ENCODE measurements at regions not wholly inside any gene's neighbourhood (a gene's known extent, or its start where the extent isn't known, plus 50 kb on each side); places are given as distances from the start of the nearest gene placed in this dataset.
"Not testable (repeated sequence)": the region's sequence is repeated elsewhere in the genome, so short reads cannot be mapped to it uniquely, and the experiment has no call there.

DNA sequence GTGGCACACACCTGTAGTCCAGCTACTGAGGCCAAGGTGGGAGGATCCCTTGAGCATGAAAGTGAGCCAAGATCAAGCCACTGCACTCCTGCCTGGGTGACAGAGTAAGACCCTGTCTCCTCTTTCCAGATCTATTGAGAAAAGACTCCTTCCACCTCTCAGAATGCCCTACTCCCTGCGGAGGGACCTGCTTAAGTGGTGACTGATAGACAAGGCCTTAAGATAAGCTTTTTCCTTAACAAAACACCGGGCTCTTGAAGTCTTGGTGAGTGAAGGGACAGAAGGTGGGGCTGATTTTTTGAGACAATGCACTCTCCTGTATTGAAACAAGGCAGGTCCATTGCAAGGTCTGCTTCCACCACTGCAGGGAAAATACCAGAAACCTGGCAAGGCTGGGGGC lies 338.4 kb upstream of the FRG2C start:
- no peak for DNase-seq (ENCODE audit: extremely low read depth, low read depth)
- TF ChIP-seq, protein P1, sequence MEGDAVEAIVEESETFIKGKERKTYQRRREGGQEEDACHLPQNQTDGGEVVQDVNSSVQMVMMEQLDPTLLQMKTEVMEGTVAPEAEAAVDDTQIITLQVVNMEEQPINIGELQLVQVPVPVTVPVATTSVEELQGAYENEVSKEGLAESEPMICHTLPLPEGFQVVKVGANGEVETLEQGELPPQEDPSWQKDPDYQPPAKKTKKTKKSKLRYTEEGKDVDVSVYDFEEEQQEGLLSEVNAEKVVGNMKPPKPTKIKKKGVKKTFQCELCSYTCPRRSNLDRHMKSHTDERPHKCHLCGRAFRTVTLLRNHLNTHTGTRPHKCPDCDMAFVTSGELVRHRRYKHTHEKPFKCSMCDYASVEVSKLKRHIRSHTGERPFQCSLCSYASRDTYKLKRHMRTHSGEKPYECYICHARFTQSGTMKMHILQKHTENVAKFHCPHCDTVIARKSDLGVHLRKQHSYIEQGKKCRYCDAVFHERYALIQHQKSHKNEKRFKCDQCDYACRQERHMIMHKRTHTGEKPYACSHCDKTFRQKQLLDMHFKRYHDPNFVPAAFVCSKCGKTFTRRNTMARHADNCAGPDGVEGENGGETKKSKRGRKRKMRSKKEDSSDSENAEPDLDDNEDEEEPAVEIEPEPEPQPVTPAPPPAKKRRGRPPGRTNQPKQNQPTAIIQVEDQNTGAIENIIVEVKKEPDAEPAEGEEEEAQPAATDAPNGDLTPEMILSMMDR (IDR thresholded peaks at IDR 0.05; ENCODE audit: low read depth, low read length) = no peak

- TF ChIP-seq, protein P1 (IDR thresholded peaks at IDR 0.05; ENCODE audit: low read depth, low read length) = no peak
- no peak for DNase-seq (ENCODE audit: extremely low read depth, low read depth)
Measured at GRCh38 chr3:75327453-75327852, 336.7 kb upstream of the FRG2C start.

GRCh38 chr3:75329476-75330097 lies 334.5 kb upstream of the FRG2C start:
- no peak for DNase-seq (ENCODE audit: extremely low read depth, low read depth)
- TF ChIP-seq, protein P1 (IDR thresholded peaks at IDR 0.05; ENCODE audit: low read depth, low read length) = no peak

DNA sequence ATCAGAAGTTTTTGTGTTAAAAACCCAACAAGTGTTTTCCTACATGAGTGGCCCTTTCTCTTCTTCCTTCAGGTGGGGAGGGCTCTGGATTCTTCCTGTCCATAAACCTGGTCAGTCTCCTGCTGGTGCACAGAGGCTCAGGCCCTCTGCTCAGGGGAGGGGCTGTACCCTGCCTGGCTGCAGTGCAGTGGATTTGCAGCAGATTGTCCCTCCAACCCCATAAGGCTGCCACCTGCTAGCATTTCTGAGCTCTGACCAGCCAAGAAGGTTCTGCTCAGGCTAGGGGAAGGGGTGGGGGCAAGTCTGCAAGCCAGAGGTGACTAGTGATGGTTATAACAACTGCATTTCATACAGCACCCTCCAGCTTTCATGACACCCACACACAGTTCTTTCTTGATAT lies 333.7 kb upstream of the FRG2C start:
- DNase-seq (ENCODE audit: extremely low read depth, low read depth) = not testable (repeated sequence)

DNA sequence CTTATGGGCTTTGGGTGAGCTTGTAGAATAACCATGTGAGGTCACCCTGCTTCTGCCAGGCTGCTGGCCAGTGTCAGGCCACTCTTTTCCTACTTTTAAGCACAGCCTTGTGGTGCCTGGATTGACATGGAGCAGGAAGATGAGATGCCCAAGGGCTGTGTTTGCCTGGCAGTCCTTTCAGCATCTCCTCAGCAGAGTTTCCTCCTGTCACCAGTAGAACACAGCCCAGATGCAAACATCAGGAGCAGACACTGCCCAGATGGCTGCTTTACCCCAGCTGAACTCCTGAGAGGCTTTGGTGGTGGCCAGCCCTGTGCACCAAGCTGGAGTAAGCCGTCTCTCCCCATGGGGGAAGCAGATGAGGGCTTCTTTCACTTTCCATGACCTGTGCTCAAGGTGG lies 332.0 kb upstream of the FRG2C start:
- not testable (repeated sequence) for DNase-seq (ENCODE audit: extremely low read depth, low read depth)

- DNase-seq (ENCODE audit: extremely low read depth, low read depth) = peak; percentile 14
- TF ChIP-seq, protein P1 (IDR thresholded peaks at IDR 0.05; ENCODE audit: low read depth, low read length) = no peak
Measured at GRCh38 chr3:75332794-75333193, 331.3 kb upstream of the FRG2C start.

DNA sequence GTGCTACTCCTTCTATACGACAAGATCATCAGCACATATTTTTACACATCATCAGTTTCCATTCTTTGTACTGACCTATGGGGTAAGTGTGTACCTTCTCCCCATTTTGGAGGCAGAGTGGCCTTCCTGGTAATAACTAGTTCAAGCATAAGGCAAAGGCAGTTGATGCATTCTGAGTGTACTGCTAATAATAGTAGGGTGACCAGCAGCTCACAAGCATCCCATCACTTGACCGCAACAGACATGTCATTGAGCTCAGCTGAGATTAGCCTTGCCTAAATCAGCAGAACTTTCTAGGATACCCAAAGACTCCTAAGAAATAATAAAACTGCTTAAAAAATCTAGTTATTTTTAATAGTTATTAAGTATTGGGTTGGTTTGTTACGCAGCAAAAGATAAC lies 329.8 kb upstream of the FRG2C start:
- TF ChIP-seq, protein P1 (IDR thresholded peaks at IDR 0.05; ENCODE audit: low read depth, low read length) = no peak
- DNase-seq (ENCODE audit: extremely low read depth, low read depth) = no peak

DNA sequence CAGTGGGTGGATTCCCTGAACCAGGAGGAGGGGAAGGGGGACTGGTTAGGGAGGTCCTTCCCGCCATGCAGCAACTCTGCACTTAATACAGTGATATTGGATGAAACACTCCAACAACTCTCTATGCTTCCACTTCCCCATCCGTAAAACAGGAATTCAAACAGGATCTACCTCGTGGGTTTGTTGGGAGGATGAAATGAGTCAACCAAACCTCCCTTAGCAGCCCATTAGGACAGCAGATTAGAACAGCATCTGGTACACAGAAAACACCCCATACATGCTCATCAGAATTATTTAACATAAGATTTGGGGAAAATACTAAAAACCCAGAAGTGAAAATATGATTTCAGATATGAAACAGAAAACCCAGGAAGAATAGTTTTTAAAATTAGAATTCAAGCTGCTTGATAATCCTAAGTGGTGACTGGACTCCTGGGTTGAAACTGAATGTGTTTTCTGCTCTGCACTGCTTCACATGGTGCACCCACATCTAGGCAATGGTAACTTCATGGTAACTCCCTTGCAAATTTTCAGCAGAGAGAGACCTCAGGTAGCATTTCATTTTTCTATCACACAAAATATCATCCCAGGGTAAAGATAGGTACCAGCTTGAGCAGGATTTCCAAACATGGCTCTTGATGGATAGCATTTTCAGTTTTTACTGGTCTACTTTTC lies 326.8 kb upstream of the FRG2C start:
- TF ChIP-seq, protein P1 (IDR thresholded peaks at IDR 0.05; ENCODE audit: low read depth, low read length) = no peak
- DNase-seq (ENCODE audit: extremely low read depth, low read depth) = no peak

All from AG09319 (cell line).